HG02981 (cell line): ENCODE measurements at regions not wholly inside any gene's neighbourhood (a gene's known extent, or its start where the extent isn't known, plus 50 kb on each side); places are given as distances from the start of the nearest gene placed in this dataset.
"Not testable (repeated sequence)": the region's sequence is repeated elsewhere in the genome, so short reads cannot be mapped to it uniquely, and the experiment has no call there.

Experiments used
- ATAC-seq: cut with Tn5 transposase; IDR thresholded peaks from one replicate; pipeline ENCODE4 v1.9.1; 2021; ENCODE audit warnings: mild to moderate bottlenecking, moderate library complexity; ENCODE audit not compliant: unreplicated experiment

- no peak for ATAC-seq
Observed at GRCh38 chr7:86209036-86209435, 434.7 kb upstream of the GRM3 start.

GRCh38 chr7:86207740-86208139 is 436.0 kb upstream of the GRM3 start:
- ATAC-seq, result no peak

GRCh38 chr7:86202833-86203232 is 440.9 kb upstream of the GRM3 start:
- ATAC-seq, result no peak

- ATAC-seq, result no peak
Observed at GRCh38 chr7:86201767-86202166, 441.9 kb upstream of the GRM3 start.

GRCh38 chr7:86199881-86200614 is 443.7 kb upstream of the GRM3 start:
- ATAC-seq, result no peak

GRCh38 chr7:86190351-86190750 is 453.4 kb upstream of the GRM3 start:
- ATAC-seq, result no peak

GRCh38 chr7:86181474-86181873 is 462.2 kb upstream of the GRM3 start:
- ATAC-seq, result no peak

- ATAC-seq, result no peak
Observed at GRCh38 chr7:86164827-86165226, 478.9 kb upstream of the GRM3 start.

GRCh38 chr7:86158111-86158510 is 485.6 kb upstream of the GRM3 start:
- no peak for ATAC-seq

GRCh38 chr7:86155623-86156022 is 488.1 kb upstream of the GRM3 start:
- no peak for ATAC-seq

GRCh38 chr7:86152926-86153325 is 490.8 kb upstream of the GRM3 start:
- no peak for ATAC-seq

- ATAC-seq, result no peak
Observed at GRCh38 chr7:86149024-86149665, 494.6 kb upstream of the GRM3 start.

- ATAC-seq, result no peak
Observed at GRCh38 chr7:86148501-86148900, 495.2 kb upstream of the GRM3 start.

- no peak for ATAC-seq
Observed at GRCh38 chr7:86137343-86137742, 506.4 kb upstream of the GRM3 start.

- ATAC-seq, result no peak
Observed at GRCh38 chr7:86130268-86130667, 513.4 kb upstream of the GRM3 start.

GRCh38 chr7:86123476-86123875 is 520.2 kb upstream of the GRM3 start:
- ATAC-seq, result no peak

GRCh38 chr7:86094166-86094669 is 549.5 kb upstream of the GRM3 start:
- no peak for ATAC-seq

- ATAC-seq, result no peak
Observed at GRCh38 chr7:86091369-86091768, 552.3 kb upstream of the GRM3 start.

- no peak for ATAC-seq
Observed at GRCh38 chr7:86089455-86089854, 554.3 kb upstream of the GRM3 start.

GRCh38 chr7:86064572-86064971 is 579.1 kb upstream of the GRM3 start:
- ATAC-seq, result not testable (repeated sequence)

GRCh38 chr7:86058649-86059048 is 585.1 kb upstream of the GRM3 start:
- ATAC-seq, result no peak

GRCh38 chr7:86050918-86051317 is 592.8 kb upstream of the GRM3 start:
- no peak for ATAC-seq
